Testis (tissue), 2 donors: ENCODE measurements at regions not wholly inside any gene's neighbourhood (a gene's known extent, or its start where the extent isn't known, plus 50 kb on each side); places are given as distances from the start of the nearest gene placed in this dataset.

ENCODE experiments used
- CTCF ChIP-seq, 3 experiments: fragments of 450-650 bp in 2 of 3; fragments of 200-600 bp in 1 of 3; sonication (generic) in 1 of 3; IDR thresholded peaks; one replicate each; pipeline ENCODE4 v1.5.1; 2016 to 2019; ENCODE audit warnings: antibody characterized with exemption in 3 of 3, mild to moderate bottlenecking in 2 of 3, moderate library complexity in 1 of 3
- POLR2A ChIP-seq: fragments of 450-650 bp; IDR thresholded peaks from one replicate; pipeline ENCODE4 v1.6.1; 2017; ENCODE audit warnings: antibody characterized with exemption, mild to moderate bottlenecking, moderate library complexity

GRCh38 chr7:1331561-1332467 lies 99.1 kb downstream of the UNCX start:
- TF ChIP-seq POLR2A (no peak), CTCF (IDR thresholded peaks at IDR 0.05) (no peak)
